Trophoblast cell (in vitro differentiated cells and primary cell): ENCODE measurements at regions not wholly inside any gene's neighbourhood (a gene's known extent, or its start where the extent isn't known, plus 50 kb on each side); places are given as distances from the start of the nearest gene placed in this dataset.

Experiments used
- DNase-seq, 2 donors: peaks; one replicate each; pipeline ENCODE4 v3.0.0-alpha.2; 2016
- H2AFZ ChIP-seq: 2 replicates; pipeline ENCODE4 v1.6.1; 2013; ENCODE audit warnings: low read length, moderate library complexity, mild to moderate bottlenecking; ENCODE audit not compliant: insufficient read depth, poor library complexity
- H2AK5ac ChIP-seq: 2 replicates; pipeline ENCODE4 v1.6.1; 2013; ENCODE audit warnings: mild to moderate bottlenecking, low read length
- H2BK120ac ChIP-seq: 2 replicates; pipeline ENCODE4 v1.6.1; 2013; ENCODE audit warnings: low read length, mild to moderate bottlenecking, moderate library complexity; ENCODE audit not compliant: insufficient read depth, poor library complexity
- H2BK12ac ChIP-seq: 2 replicates; pipeline ENCODE4 v1.6.1; 2013; ENCODE audit warnings: mild to moderate bottlenecking, low read length, moderate library complexity
- H2BK5ac ChIP-seq: 2 replicates; pipeline ENCODE4 v1.6.1; 2013; ENCODE audit warnings: low read length, low read depth, moderate library complexity, mild to moderate bottlenecking; ENCODE audit not compliant: poor library complexity
- H3K14ac ChIP-seq: 2 replicates; pipeline ENCODE4 v1.6.1; 2013; ENCODE audit warnings: mild to moderate bottlenecking, low read length
- H3K18ac ChIP-seq: 2 replicates; pipeline ENCODE4 v1.6.1; 2013; ENCODE audit warnings: mild to moderate bottlenecking, low read length
- H3K23ac ChIP-seq: 2 replicates; pipeline ENCODE4 v1.6.1; 2013; ENCODE audit warnings: low read length
- H3K27ac ChIP-seq: 2 replicates; pipeline ENCODE4 v1.5.1; 2013; ENCODE audit warnings: low read depth, mild to moderate bottlenecking, inconsistent platforms, low read length, moderate library complexity
- H3K27me3 ChIP-seq: 2 replicates; pipeline ENCODE4 v1.6.1; 2013; ENCODE audit warnings: inconsistent platforms, mild to moderate bottlenecking, low read length, moderate library complexity; ENCODE audit not compliant: insufficient read depth
- H3K36me3 ChIP-seq, 2 experiments: 1 replicate in 1 of 2; 2 replicates in 1 of 2; pipeline ENCODE4 v1.6.1; 2013; ENCODE audit warnings: low read length in 2 of 2, mild to moderate bottlenecking in 2 of 2, moderate library complexity in 1 of 2; ENCODE audit not compliant: insufficient read depth in 2 of 2, control insufficient read depth in 1 of 2
- H3K4ac ChIP-seq: 2 replicates; pipeline ENCODE4 v1.6.1; 2013; ENCODE audit warnings: low read depth, mild to moderate bottlenecking, low read length, moderate library complexity
- H3K4me1 ChIP-seq, 2 experiments: 1 replicate in 1 of 2; 2 replicates in 1 of 2; pipeline ENCODE4 v1.6.1; 2013; ENCODE audit warnings: low read length in 2 of 2, mild to moderate bottlenecking in 2 of 2, moderate library complexity in 1 of 2; ENCODE audit not compliant: insufficient read depth in 2 of 2, control insufficient read depth in 1 of 2
- H3K4me2 ChIP-seq: 2 replicates; pipeline ENCODE4 v1.6.1; 2013; ENCODE audit warnings: inconsistent platforms, mild to moderate bottlenecking, low read length, moderate library complexity
- H3K4me3 ChIP-seq: 2 replicates; pipeline ENCODE4 v1.5.1; 2013; ENCODE audit warnings: mild to moderate bottlenecking, low read depth, low read length, inconsistent platforms
- H3K79me1 ChIP-seq: one replicate; pipeline ENCODE4 v1.6.1; 2013; ENCODE audit warnings: low read length
- H3K79me2 ChIP-seq: 2 replicates; pipeline ENCODE4 v1.6.1; 2013; ENCODE audit warnings: low read length, mild to moderate bottlenecking; ENCODE audit not compliant: control insufficient read depth, insufficient read depth, poor library complexity
- H3K9ac ChIP-seq: 2 replicates; pipeline ENCODE4 v1.6.1; 2013; ENCODE audit warnings: mild to moderate bottlenecking, low read length
- H3K9me3 ChIP-seq: 2 replicates; pipeline ENCODE4 v1.6.1; 2013; ENCODE audit warnings: low read depth, mild to moderate bottlenecking, control low read depth, inconsistent platforms, low read length; ENCODE audit not compliant: insufficient read depth
- H4K12ac ChIP-seq: 2 replicates; pipeline ENCODE4 v1.6.1; 2013; ENCODE audit warnings: low read depth, mild to moderate bottlenecking, low read length, moderate library complexity
- H4K8ac ChIP-seq: 2 replicates; pipeline ENCODE4 v1.6.1; 2013; ENCODE audit warnings: low read depth, mild to moderate bottlenecking, low read length, moderate library complexity
- H4K91ac ChIP-seq: one replicate; pipeline ENCODE4 v1.6.1; 2013; ENCODE audit warnings: low read depth, mild to moderate bottlenecking, low read length, moderate library complexity
- WGBS: extraction: QIAGEN DNeasy Blood & Tissue Kit; methylation state at CpG from one replicate; pipeline ENCODE4 v1.1.7; 2013; ENCODE audit warnings: missing lambda C conversion rate; ENCODE audit not compliant: insufficient read length, insufficient coverage; ENCODE audit errors: extremely low coverage; 5-methylcytosine and 5-hydroxymethylcytosine counted together

- DNase-seq = no peak
- Histone ChIP-seq H2BK5ac (no peak overlapping the region), H3K18ac (no peak overlapping the region), H3K9ac (no peak overlapping the region), H3K4me2 (no peak overlapping the region), H3K27me3 (no peaks in the 10 kb centered on the region), H3K9me3 (no peaks in the 10 kb centered on the region), H2AFZ (no peak overlapping the region), H3K4me3 (no peak overlapping the region), H3K79me2 (no peaks in the 10 kb centered on the region), H2BK12ac (no peak overlapping the region), H4K91ac (no peak overlapping the region), H4K8ac (no peak overlapping the region), H3K23ac (no peak overlapping the region), H3K14ac (no peak overlapping the region), H3K79me1 (no peaks in the 10 kb centered on the region), H3K4ac (no peak overlapping the region), H3K4me1 (peaks cover 0 to 2% of the 10 kb centered on the region in 2 experiments), H3K27ac (no peak overlapping the region), H3K36me3 (no peaks in the 10 kb centered on the region), H2AK5ac (no peak overlapping the region), H2BK120ac (no peak overlapping the region), H4K12ac (no peak overlapping the region)
- WGBS = no CpG with 5 or more reads among the region's 3 CpGs
Measured at GRCh38 chr12:43653289-43653915, 101.4 kb upstream of the ADAMTS20 start.

GRCh38 chr12:43648636-43649035 is 96.6 kb upstream of the ADAMTS20 start:
- Histone ChIP-seq H2BK120ac (no peak overlapping the region), H3K36me3 (no peaks in the 10 kb centered on the region), H2BK12ac (no peak overlapping the region), H4K8ac (no peak overlapping the region), H3K23ac (no peak overlapping the region), H3K9ac (no peak overlapping the region), H3K4me3 (no peak overlapping the region), H2AK5ac (no peak overlapping the region), H3K4me2 (no peak overlapping the region), H2BK5ac (no peak overlapping the region), H3K27ac (no peak overlapping the region), H3K79me2 (no peaks in the 10 kb centered on the region), H3K4me1 (no peaks in the 10 kb centered on the region), H3K9me3 (no peaks in the 10 kb centered on the region), H4K12ac (no peak overlapping the region), H2AFZ (no peak overlapping the region), H3K27me3 (no peaks in the 10 kb centered on the region), H3K4ac (no peak overlapping the region), H3K79me1 (no peaks in the 10 kb centered on the region), H3K18ac (no peak overlapping the region), H4K91ac (no peak overlapping the region), H3K14ac (no peak overlapping the region)
- no CpG with 5 or more reads among the region's 2 CpGs for WGBS
- peak in 1 of 2 donors; percentile 42 for DNase-seq

GRCh38 chr12:43638806-43639205 is 86.8 kb upstream of the ADAMTS20 start:
- H4K8ac ChIP-seq = no peak overlapping the region
- no peak overlapping the region for H3K4me3 ChIP-seq
- no peak overlapping the region for H2BK120ac ChIP-seq
- no peak overlapping the region for H3K23ac ChIP-seq
- H3K79me1 ChIP-seq = no peaks in the 10 kb centered on the region
- no peak overlapping the region for H2BK12ac ChIP-seq
- peaks cover 0 to 2% of the 10 kb centered on the region in 2 experiments for H3K4me1 ChIP-seq
- no peak overlapping the region for H4K91ac ChIP-seq
- H3K9me3 ChIP-seq = no peaks in the 10 kb centered on the region
- H2BK5ac ChIP-seq = no peak overlapping the region
- H3K27ac ChIP-seq = no peak overlapping the region
- no peak overlapping the region for H2AFZ ChIP-seq
- H3K9ac ChIP-seq = no peak overlapping the region
- DNase-seq = no peak
- no peak overlapping the region for H4K12ac ChIP-seq
- no peak overlapping the region for H3K14ac ChIP-seq
- no peaks in the 10 kb centered on the region for H3K27me3 ChIP-seq
- no peak overlapping the region for H2AK5ac ChIP-seq
- no peak overlapping the region for H3K4ac ChIP-seq
- no CpG with 5 or more reads among the region's 4 CpGs for WGBS
- H3K4me2 ChIP-seq = no peak overlapping the region
- no peaks in the 10 kb centered on the region for H3K36me3 ChIP-seq
- no peak overlapping the region for H3K18ac ChIP-seq
- H3K79me2 ChIP-seq = no peaks in the 10 kb centered on the region

GRCh38 chr12:43636725-43637463 is 84.9 kb upstream of the ADAMTS20 start:
- Histone ChIP-seq H2AK5ac (no peak overlapping the region), H3K27me3 (no peaks in the 10 kb centered on the region), H2BK120ac (no peak overlapping the region), H2AFZ (no peak overlapping the region), H4K91ac (no peak overlapping the region), H2BK5ac (no peak overlapping the region), H3K9ac (no peak overlapping the region), H4K12ac (no peak overlapping the region), H3K23ac (no peak overlapping the region), H3K14ac (no peak overlapping the region), H3K4me1 (peaks cover 0 to 2% of the 10 kb centered on the region in 2 experiments), H3K18ac (no peak overlapping the region), H3K36me3 (no peaks in the 10 kb centered on the region), H3K4me3 (no peak overlapping the region), H3K4ac (no peak overlapping the region), H3K79me2 (no peaks in the 10 kb centered on the region), H4K8ac (no peak overlapping the region), H3K4me2 (no peak overlapping the region), H2BK12ac (no peak overlapping the region), H3K79me1 (no peaks in the 10 kb centered on the region), H3K27ac (no peak overlapping the region), H3K9me3 (no peaks in the 10 kb centered on the region)
- DNase-seq = no peak
- WGBS = no CpG with 5 or more reads among the region's 1 CpG
